Activated CD4-positive, alpha-beta T cell treated with anti-CD3 and anti-CD28 coated beads, Interleukin-2, amount 50 U/mL, for 48 hours (primary cell): ENCODE measurements at regions not wholly inside any gene's neighbourhood (a gene's known extent, or its start where the extent isn't known, plus 50 kb on each side); places are given as distances from the start of the nearest gene placed in this dataset.
"Not testable (repeated sequence)": the region's sequence is repeated elsewhere in the genome, so short reads cannot be mapped to it uniquely, and the experiment has no call there.

Source experiments
- DNase-seq, 2 experiments: peaks; one replicate each; pipeline ENCODE4 v3.0.0-alpha.2; 2020

GRCh38 chr3:35383719-35384555, 255.4 kb upstream of the ARPP21 start:
- no peak for DNase-seq

GRCh38 chr3:35385271-35385670, 254.1 kb upstream of the ARPP21 start:
- DNase-seq, result no peak

- no peak for DNase-seq
Measured at GRCh38 chr3:35389907-35390306, 249.4 kb upstream of the ARPP21 start.

- DNase-seq, result no peak
Measured at GRCh38 chr3:35392187-35392586, 247.1 kb upstream of the ARPP21 start.

- DNase-seq, result no peak
Measured at GRCh38 chr3:35393901-35394799, 245.2 kb upstream of the ARPP21 start.

GRCh38 chr3:35394905-35395304, 244.4 kb upstream of the ARPP21 start:
- no peak for DNase-seq

- DNase-seq, result no peak
Measured at GRCh38 chr3:35401671-35402070, 237.7 kb upstream of the ARPP21 start.

- no peak for DNase-seq
Measured at GRCh38 chr3:35404571-35404970, 234.8 kb upstream of the ARPP21 start.

GRCh38 chr3:35408882-35409281, 230.4 kb upstream of the ARPP21 start:
- no peak for DNase-seq

- no peak for DNase-seq
Measured at GRCh38 chr3:35409991-35410390, 229.3 kb upstream of the ARPP21 start.

- no peak for DNase-seq
Measured at GRCh38 chr3:35413483-35413882, 225.8 kb upstream of the ARPP21 start.

GRCh38 chr3:35417080-35417479, 222.2 kb upstream of the ARPP21 start:
- no peak for DNase-seq

- no peak for DNase-seq
Measured at GRCh38 chr3:35422101-35422500, 217.2 kb upstream of the ARPP21 start.

GRCh38 chr3:35422836-35423601, 216.3 kb upstream of the ARPP21 start:
- no peak for DNase-seq

GRCh38 chr3:35426366-35426958, 212.9 kb upstream of the ARPP21 start:
- DNase-seq, result no peak

GRCh38 chr3:35437381-35437780, 201.9 kb upstream of the ARPP21 start:
- no peak for DNase-seq

- no peak for DNase-seq
Measured at GRCh38 chr3:35438101-35438500, 201.2 kb upstream of the ARPP21 start.

GRCh38 chr3:35439663-35440062, 199.7 kb upstream of the ARPP21 start:
- no peak for DNase-seq

GRCh38 chr3:35440826-35441225, 198.5 kb upstream of the ARPP21 start:
- DNase-seq, result no peak

- no peak for DNase-seq
Measured at GRCh38 chr3:35446896-35447295, 192.4 kb upstream of the ARPP21 start.

- DNase-seq, result no peak
Measured at GRCh38 chr3:35448121-35448520, 191.2 kb upstream of the ARPP21 start.

GRCh38 chr3:35448681-35449080, 190.6 kb upstream of the ARPP21 start:
- DNase-seq, result no peak

- not testable (repeated sequence) for DNase-seq
Measured at GRCh38 chr3:35454819-35455218, 184.5 kb upstream of the ARPP21 start.
